NAMALWA (cell line): ENCODE measurements at regions not wholly inside any gene's neighbourhood (a gene's known extent, or its start where the extent isn't known, plus 50 kb on each side); places are given as distances from the start of the nearest gene placed in this dataset.

Source experiments
- DNase-seq: peaks from one replicate; pipeline ENCODE4 v3.0.0-alpha.2; 2015; ENCODE audit warnings: low spot score

- no peak for DNase-seq
Observed at GRCh38 chr2:204331180-204331579, 214.1 kb upstream of the PARD3B start.

GRCh38 chr2:204331988-204332387 is 213.3 kb upstream of the PARD3B start:
- DNase-seq: no peak

- DNase-seq: no peak
Observed at GRCh38 chr2:204332706-204333105, 212.6 kb upstream of the PARD3B start.

- DNase-seq: no peak
Observed at GRCh38 chr2:204333861-204334260, 211.4 kb upstream of the PARD3B start.

GRCh38 chr2:204335451-204336058 is 209.7 kb upstream of the PARD3B start:
- DNase-seq: no peak

- DNase-seq: no peak
Observed at GRCh38 chr2:204336153-204336744, 209.0 kb upstream of the PARD3B start.

GRCh38 chr2:204337638-204338037 is 207.6 kb upstream of the PARD3B start:
- DNase-seq: no peak

GRCh38 chr2:204339212-204339715 is 206.0 kb upstream of the PARD3B start:
- DNase-seq: no peak

- DNase-seq: no peak
Observed at GRCh38 chr2:204340511-204340910, 204.8 kb upstream of the PARD3B start.

GRCh38 chr2:204341887-204342276 is 203.4 kb upstream of the PARD3B start:
- DNase-seq: no peak

- no peak for DNase-seq
Observed at GRCh38 chr2:204343685-204344084, 201.6 kb upstream of the PARD3B start.

- DNase-seq: no peak
Observed at GRCh38 chr2:204344119-204344518, 201.2 kb upstream of the PARD3B start.

GRCh38 chr2:204346906-204347305 is 198.4 kb upstream of the PARD3B start:
- DNase-seq: no peak

- no peak for DNase-seq
Observed at GRCh38 chr2:204353823-204354222, 191.5 kb upstream of the PARD3B start.

GRCh38 chr2:204354442-204354856 is 190.8 kb upstream of the PARD3B start:
- no peak for DNase-seq

GRCh38 chr2:204355688-204356087 is 189.6 kb upstream of the PARD3B start:
- DNase-seq: no peak

GRCh38 chr2:204356151-204356641 is 189.1 kb upstream of the PARD3B start:
- DNase-seq: no peak

GRCh38 chr2:204357286-204357685 is 188.0 kb upstream of the PARD3B start:
- no peak for DNase-seq

GRCh38 chr2:204359076-204359475 is 186.2 kb upstream of the PARD3B start:
- DNase-seq: no peak

GRCh38 chr2:204360218-204361007 is 184.9 kb upstream of the PARD3B start:
- DNase-seq: no peak

- no peak for DNase-seq
Observed at GRCh38 chr2:204361738-204362137, 183.5 kb upstream of the PARD3B start.

GRCh38 chr2:204362581-204362980 is 182.7 kb upstream of the PARD3B start:
- no peak for DNase-seq

- DNase-seq: no peak
Observed at GRCh38 chr2:204363513-204363912, 181.8 kb upstream of the PARD3B start.
